Stimulated activated CD4-positive, alpha-beta T cell treated with anti-CD3 and anti-CD28 coated beads, Interleukin-2, amount 100 ng/mL, for 24 hours (primary cell): ENCODE measurements at regions not wholly inside any gene's neighbourhood (a gene's known extent, or its start where the extent isn't known, plus 50 kb on each side); places are given as distances from the start of the nearest gene placed in this dataset.
"Not testable (repeated sequence)": the region's sequence is repeated elsewhere in the genome, so short reads cannot be mapped to it uniquely, and the experiment has no call there.

Experiments
- DNase-seq, 2 donors: peaks; one replicate each; pipeline ENCODE4 v3.0.0-alpha.2; 2020

- DNase-seq = no peak
These were observed 65.7 kb downstream of the SLITRK5 start for GRCh38 chr13:87736849-87737385.

- DNase-seq = no peak
These were observed 82.9 kb downstream of the SLITRK5 start for GRCh38 chr13:87754097-87754496.

- no peak for DNase-seq
These were observed 98.3 kb downstream of the SLITRK5 start for GRCh38 chr13:87769445-87769844.

GRCh38 chr13:87777387-87777786, 106.2 kb downstream of the SLITRK5 start:
- DNase-seq = no peak

GRCh38 chr13:87778128-87778527, 107.0 kb downstream of the SLITRK5 start:
- DNase-seq = no peak

GRCh38 chr13:87779426-87779825, 108.3 kb downstream of the SLITRK5 start:
- no peak for DNase-seq

- no peak for DNase-seq
These were observed 112.2 kb downstream of the SLITRK5 start for GRCh38 chr13:87783366-87783765.

- DNase-seq = no peak
These were observed 117.2 kb downstream of the SLITRK5 start for GRCh38 chr13:87788363-87788762.

GRCh38 chr13:87792878-87793277, 121.7 kb downstream of the SLITRK5 start:
- DNase-seq = no peak

- DNase-seq = no peak
These were observed 127.4 kb downstream of the SLITRK5 start for GRCh38 chr13:87798536-87798935.

GRCh38 chr13:87810391-87810801, 139.2 kb downstream of the SLITRK5 start:
- no peak for DNase-seq

GRCh38 chr13:87810920-87811344, 139.8 kb downstream of the SLITRK5 start:
- no peak for DNase-seq

GRCh38 chr13:87814403-87814802, 143.2 kb downstream of the SLITRK5 start:
- no peak for DNase-seq

GRCh38 chr13:87820241-87820640, 149.1 kb downstream of the SLITRK5 start:
- DNase-seq = no peak

- DNase-seq = no peak
These were observed 150.3 kb downstream of the SLITRK5 start for GRCh38 chr13:87821512-87821911.

- DNase-seq = not testable (repeated sequence)
These were observed 155.1 kb downstream of the SLITRK5 start for GRCh38 chr13:87826301-87826700.

GRCh38 chr13:87827479-87827878, 156.3 kb downstream of the SLITRK5 start:
- DNase-seq = no peak

GRCh38 chr13:87837522-87837921, 166.4 kb downstream of the SLITRK5 start:
- DNase-seq = no peak

- DNase-seq = no peak
These were observed 166.8 kb downstream of the SLITRK5 start for GRCh38 chr13:87837946-87838345.

GRCh38 chr13:87851410-87851809, 180.2 kb downstream of the SLITRK5 start:
- DNase-seq = no peak

- DNase-seq = no peak
These were observed 184.4 kb downstream of the SLITRK5 start for GRCh38 chr13:87855553-87855952.

- no peak for DNase-seq
These were observed 188.1 kb downstream of the SLITRK5 start for GRCh38 chr13:87859261-87859660.

- DNase-seq = no peak
These were observed 196.3 kb downstream of the SLITRK5 start for GRCh38 chr13:87867426-87867825.

GRCh38 chr13:87868731-87869130, 197.6 kb downstream of the SLITRK5 start:
- DNase-seq = no peak

- no peak for DNase-seq
These were observed 201.6 kb downstream of the SLITRK5 start for GRCh38 chr13:87872813-87873212.

- DNase-seq = no peak
These were observed 206.3 kb downstream of the SLITRK5 start for GRCh38 chr13:87877477-87877876.
